ENCODE measurements at regions not wholly inside any gene's neighbourhood (a gene's known extent, or its start where the extent isn't known, plus 50 kb on each side); places are given as distances from the start of the nearest gene placed in this dataset.

DNA sequence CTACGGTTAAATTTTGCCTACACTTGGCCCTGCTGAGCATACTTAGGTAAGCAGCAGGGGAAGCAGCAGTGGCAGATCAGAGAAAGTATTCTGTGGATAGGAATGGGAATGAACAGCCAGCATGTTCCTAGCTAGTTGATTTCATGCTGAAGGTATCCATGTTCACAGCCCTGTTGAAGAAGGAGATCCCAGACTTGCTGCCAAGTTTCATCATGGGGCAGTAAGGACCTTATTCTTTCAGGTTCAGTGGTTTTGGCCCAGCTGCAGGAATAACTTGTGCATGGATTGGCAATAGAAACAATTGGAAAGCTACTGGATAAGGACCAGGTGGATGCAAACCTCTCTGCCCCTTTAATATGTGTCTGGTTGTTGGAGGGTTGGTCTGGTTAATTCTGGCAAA is 98.2 kb upstream of the TMEM178A start:
- Mint-ChIP-seq H3K36me3 (ENCODE audit: insufficient read depth) (peaks cover 6% of the 10 kb centered on the region), H3K4me1 (ENCODE audit: low read depth) (peaks cover 7% of the 10 kb centered on the region), H3K27me3 (peaks cover 4% of the 10 kb centered on the region), H3K27ac (no peak overlapping the region), H3K4me3 (ENCODE audit: low read depth) (no peak overlapping the region), H3K9me3 (ENCODE audit: low read depth) (peaks cover 16% of the 10 kb centered on the region)
- DNase-seq (ENCODE audit: low spot score, unreplicated experiment) = no peak
- TF ChIP-seq, protein P1, sequence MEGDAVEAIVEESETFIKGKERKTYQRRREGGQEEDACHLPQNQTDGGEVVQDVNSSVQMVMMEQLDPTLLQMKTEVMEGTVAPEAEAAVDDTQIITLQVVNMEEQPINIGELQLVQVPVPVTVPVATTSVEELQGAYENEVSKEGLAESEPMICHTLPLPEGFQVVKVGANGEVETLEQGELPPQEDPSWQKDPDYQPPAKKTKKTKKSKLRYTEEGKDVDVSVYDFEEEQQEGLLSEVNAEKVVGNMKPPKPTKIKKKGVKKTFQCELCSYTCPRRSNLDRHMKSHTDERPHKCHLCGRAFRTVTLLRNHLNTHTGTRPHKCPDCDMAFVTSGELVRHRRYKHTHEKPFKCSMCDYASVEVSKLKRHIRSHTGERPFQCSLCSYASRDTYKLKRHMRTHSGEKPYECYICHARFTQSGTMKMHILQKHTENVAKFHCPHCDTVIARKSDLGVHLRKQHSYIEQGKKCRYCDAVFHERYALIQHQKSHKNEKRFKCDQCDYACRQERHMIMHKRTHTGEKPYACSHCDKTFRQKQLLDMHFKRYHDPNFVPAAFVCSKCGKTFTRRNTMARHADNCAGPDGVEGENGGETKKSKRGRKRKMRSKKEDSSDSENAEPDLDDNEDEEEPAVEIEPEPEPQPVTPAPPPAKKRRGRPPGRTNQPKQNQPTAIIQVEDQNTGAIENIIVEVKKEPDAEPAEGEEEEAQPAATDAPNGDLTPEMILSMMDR (IDR thresholded peaks at IDR 0.05; ENCODE audit: unreplicated experiment) = no peak

DNA sequence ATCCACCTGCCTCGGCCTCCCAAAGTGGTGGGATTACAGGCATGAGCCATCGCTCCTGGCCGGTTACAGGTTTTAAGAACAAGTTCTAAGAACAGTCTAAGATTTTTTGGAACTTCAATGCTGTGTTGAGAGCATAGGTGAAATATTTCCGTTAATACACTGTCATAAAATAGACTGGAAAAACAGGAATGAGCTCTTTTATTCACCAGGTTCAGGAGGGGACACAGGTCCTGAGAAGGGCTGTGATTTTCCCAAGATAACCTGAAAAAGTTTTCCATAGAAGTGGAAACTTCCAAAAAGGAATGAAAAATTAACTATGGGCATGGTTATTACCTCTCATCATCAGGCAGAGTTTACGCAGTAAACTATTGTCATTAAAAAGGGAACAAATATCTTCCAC is 97.6 kb upstream of the TMEM178A start:
- H3K4me3 Mint-ChIP-seq (ENCODE audit: low read depth) = no peak overlapping the region
- DNase-seq (ENCODE audit: low spot score, unreplicated experiment) = no peak
- peaks cover 4% of the 10 kb centered on the region for H3K27me3 Mint-ChIP-seq
- peaks cover 11% of the 10 kb centered on the region for H3K9me3 Mint-ChIP-seq (ENCODE audit: low read depth)
- TF ChIP-seq, protein P1 (IDR thresholded peaks at IDR 0.05; ENCODE audit: unreplicated experiment) = no peak
- H3K4me1 Mint-ChIP-seq (ENCODE audit: low read depth) = peaks cover 7% of the 10 kb centered on the region
- peaks cover 5% of the 10 kb centered on the region for H3K36me3 Mint-ChIP-seq (ENCODE audit: insufficient read depth)
- H3K27ac Mint-ChIP-seq = no peak overlapping the region

DNA sequence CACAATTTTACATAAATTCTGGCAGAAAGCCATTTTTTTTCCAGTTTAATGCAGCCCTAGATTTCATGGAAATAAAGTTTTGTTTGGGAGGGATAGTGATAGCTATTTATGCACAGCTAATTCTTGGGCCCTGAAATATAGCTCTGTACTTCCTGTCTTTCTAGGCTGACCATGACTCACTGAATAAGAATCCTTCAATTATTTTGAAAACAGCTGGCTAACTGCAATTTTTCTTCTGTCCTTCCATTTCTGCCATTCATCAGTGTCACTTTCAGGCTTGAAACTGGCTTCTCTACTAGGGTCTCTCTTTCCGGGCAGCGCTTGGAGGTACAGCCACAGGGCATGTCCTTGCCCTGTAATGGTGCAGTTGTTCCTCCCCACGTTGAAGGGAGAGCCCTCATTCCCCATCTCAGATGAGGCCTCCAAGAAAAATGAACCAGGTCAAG is 97.1 kb upstream of the TMEM178A start:
- H3K27ac Mint-ChIP-seq = no peak overlapping the region
- TF ChIP-seq, protein P1 (IDR thresholded peaks at IDR 0.05; ENCODE audit: unreplicated experiment) = no peak
- no peak overlapping the region for H3K4me3 Mint-ChIP-seq (ENCODE audit: low read depth)
- H3K9me3 Mint-ChIP-seq (ENCODE audit: low read depth) = peaks cover 7% of the 10 kb centered on the region
- peaks cover 7% of the 10 kb centered on the region for H3K4me1 Mint-ChIP-seq (ENCODE audit: low read depth)
- H3K36me3 Mint-ChIP-seq (ENCODE audit: insufficient read depth) = peaks cover 3% of the 10 kb centered on the region
- peaks cover 4% of the 10 kb centered on the region for H3K27me3 Mint-ChIP-seq
- DNase-seq (ENCODE audit: low spot score, unreplicated experiment) = no peak

DNA sequence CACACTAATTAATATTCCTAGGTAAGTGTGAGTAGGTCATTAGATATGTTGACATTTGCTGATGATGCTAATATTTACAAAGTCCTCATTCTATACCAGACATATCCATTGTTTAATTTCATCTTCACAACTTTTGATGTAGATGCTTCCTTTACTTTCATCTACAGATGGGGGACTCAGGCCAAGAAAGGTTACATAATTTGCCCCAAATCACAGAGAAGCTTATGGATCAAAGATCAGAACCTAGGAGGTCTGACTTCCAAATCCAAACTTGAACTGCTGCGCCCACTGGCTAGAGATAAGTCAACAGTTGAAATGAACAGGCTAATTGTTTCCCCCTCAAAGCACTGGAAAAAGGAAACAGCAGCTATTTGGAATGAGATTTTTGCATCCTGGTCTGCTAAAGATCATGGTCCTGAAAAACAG is 95.6 kb upstream of the TMEM178A start:
- Mint-ChIP-seq H3K4me1 (ENCODE audit: low read depth) (peaks cover 7% of the 10 kb centered on the region), H3K27me3 (peaks cover 4% of the 10 kb centered on the region), H3K4me3 (ENCODE audit: low read depth) (no peak overlapping the region), H3K36me3 (ENCODE audit: insufficient read depth) (no peaks in the 10 kb centered on the region), H3K27ac (no peak overlapping the region), H3K9me3 (ENCODE audit: low read depth) (no peaks in the 10 kb centered on the region)
- no peak for DNase-seq (ENCODE audit: low spot score, unreplicated experiment)
- TF ChIP-seq, protein P1 (IDR thresholded peaks at IDR 0.05; ENCODE audit: unreplicated experiment) = no peak

- peaks cover 7% of the 10 kb centered on the region for H3K4me1 Mint-ChIP-seq (ENCODE audit: low read depth)
- no peak for DNase-seq (ENCODE audit: low spot score, unreplicated experiment)
- peaks cover 2% of the 10 kb centered on the region for H3K9me3 Mint-ChIP-seq (ENCODE audit: low read depth)
- peaks cover 4% of the 10 kb centered on the region for H3K27me3 Mint-ChIP-seq
- no peaks in the 10 kb centered on the region for H3K36me3 Mint-ChIP-seq (ENCODE audit: insufficient read depth)
- TF ChIP-seq, protein P1 (IDR thresholded peaks at IDR 0.05; ENCODE audit: unreplicated experiment) = no peak
- H3K27ac Mint-ChIP-seq = no peak overlapping the region
- no peak overlapping the region for H3K4me3 Mint-ChIP-seq (ENCODE audit: low read depth)
Measured at GRCh38 chr2:39570614-39571013, 95.1 kb upstream of the TMEM178A start.
